ENCODE measurements at regions not wholly inside any gene's neighbourhood (a gene's known extent, or its start where the extent isn't known, plus 50 kb on each side); places are given as distances from the start of the nearest gene placed in this dataset.

DNA sequence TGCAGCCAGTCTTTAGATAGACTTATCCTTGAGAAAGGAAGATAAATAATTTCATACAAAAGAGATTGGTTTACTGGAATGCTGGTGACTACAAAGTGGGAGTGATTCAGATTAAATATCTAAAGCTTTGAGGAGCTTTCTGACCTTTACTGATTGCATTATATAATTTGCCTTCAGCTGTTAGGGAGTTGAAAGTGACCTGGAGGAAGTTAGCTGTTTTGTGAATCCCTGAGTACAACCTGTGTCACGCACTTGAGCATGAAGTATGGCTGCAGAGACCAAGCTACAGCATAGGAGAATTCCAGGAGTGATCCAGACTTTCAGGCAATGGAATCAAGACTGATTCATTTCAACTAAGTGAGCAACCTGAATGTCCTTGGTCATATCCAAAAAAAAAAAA lies 1848.3 kb upstream of the RAG2 start:
- H3K9me3 ChIP-seq (ENCODE audit: control insufficient read depth, low read length), result no peaks in the 10 kb centered on the region
- no peaks in the 10 kb centered on the region for H3K4me1 ChIP-seq (ENCODE audit: control insufficient read depth, insufficient read depth, low read length)
- H3K36me3 ChIP-seq (ENCODE audit: control insufficient read depth, insufficient read depth, low read length), result no peaks in the 10 kb centered on the region
- no peak overlapping the region for H3K27ac ChIP-seq (ENCODE audit: insufficient read depth, low read depth, low read length, poor library complexity, severe bottlenecking)
- no peak overlapping the region for H3K4me3 ChIP-seq (ENCODE audit: insufficient read depth, low read depth, low read length)
- 94 to 95% methylated on average over 1 of the region's 1 CpG for WGBS, 2 experiments
- H3K27me3 ChIP-seq (ENCODE audit: control insufficient read depth, insufficient read depth, low read length, poor library complexity, severe bottlenecking), result no peaks in the 10 kb centered on the region

DNA sequence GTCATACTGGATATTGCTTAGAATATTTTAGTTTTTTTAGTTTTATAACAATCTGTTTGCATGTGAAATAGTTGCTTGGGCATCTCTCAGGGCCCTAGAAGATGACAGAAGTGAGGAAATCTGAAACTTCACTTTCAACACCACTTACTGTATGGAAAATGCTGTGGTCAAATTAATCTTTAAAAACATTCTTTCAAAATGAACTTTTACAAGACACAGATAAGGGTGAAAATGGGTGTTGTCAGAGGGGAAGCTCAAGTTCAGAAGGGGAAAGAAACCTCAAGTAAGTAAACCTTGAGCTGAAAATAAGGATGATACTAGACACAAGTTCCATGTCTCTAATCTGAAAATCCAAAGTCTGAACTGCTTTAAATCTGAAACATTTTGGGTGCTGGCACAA lies 1840.1 kb upstream of the RAG2 start:
- Histone ChIP-seq H3K27ac (ENCODE audit: insufficient read depth, low read depth, low read length, poor library complexity, severe bottlenecking) (no peak overlapping the region), H3K36me3 (ENCODE audit: control insufficient read depth, insufficient read depth, low read length) (no peaks in the 10 kb centered on the region), H3K27me3 (ENCODE audit: control insufficient read depth, insufficient read depth, low read length, poor library complexity, severe bottlenecking) (no peaks in the 10 kb centered on the region)

DNA sequence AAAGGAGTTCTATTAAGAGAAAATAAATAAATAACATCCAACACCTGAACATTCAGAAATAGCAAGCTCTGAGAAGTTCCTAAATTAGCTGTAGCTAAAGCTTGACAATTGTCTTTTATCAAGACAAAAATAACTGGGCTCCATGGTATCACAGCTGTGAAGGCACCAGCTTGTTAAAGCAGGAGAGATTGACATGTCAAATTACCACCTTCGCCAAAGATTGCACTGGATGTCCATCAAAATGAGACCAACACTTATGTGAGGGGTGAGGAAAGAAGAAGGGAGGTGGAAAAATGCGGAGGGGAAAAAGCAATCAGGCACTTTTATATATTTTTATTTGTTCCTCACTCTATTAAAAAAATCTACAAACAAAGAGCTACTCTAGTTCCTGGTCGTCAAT lies 1827.5 kb upstream of the RAG2 start:
- WGBS, 2 experiments, result 90 to 95% methylated on average over 2 of the region's 3 CpGs

More for the DNA sequence above, 1840.1 kb upstream of the RAG2 start:
- H3K4me1 ChIP-seq (ENCODE audit: control insufficient read depth, insufficient read depth, low read length), result no peaks in the 10 kb centered on the region
- no peaks in the 10 kb centered on the region for H3K9me3 ChIP-seq (ENCODE audit: control insufficient read depth, low read length)
- H3K4me3 ChIP-seq (ENCODE audit: insufficient read depth, low read depth, low read length), result no peak overlapping the region

DNA sequence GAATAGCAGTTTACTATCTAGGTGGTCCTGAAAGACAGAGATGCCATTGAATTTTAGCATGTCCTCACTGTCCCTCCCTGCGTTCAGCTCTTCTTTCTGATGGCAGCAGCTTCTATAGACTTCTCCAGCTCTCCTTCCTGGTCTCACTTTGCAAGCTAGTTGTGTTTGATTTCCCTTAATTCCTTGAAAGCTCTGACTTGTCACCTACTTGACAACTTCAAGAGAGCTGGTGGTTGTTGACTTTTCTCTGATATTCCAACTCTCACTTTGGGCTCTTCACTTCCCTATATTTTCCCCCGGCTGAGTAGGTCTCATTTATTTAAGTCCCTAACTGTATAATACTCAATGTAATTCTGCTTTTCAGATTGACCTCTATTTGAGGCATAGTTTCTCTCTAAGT lies 1825.0 kb upstream of the RAG2 start:
- WGBS, 2 experiments, result 88 to 98% methylated on average over 1 to 2 of the region's 2 CpGs
- Histone ChIP-seq H3K27ac (ENCODE audit: insufficient read depth, low read depth, low read length, poor library complexity, severe bottlenecking) (no peak overlapping the region), H3K36me3 (ENCODE audit: control insufficient read depth, insufficient read depth, low read length) (no peaks in the 10 kb centered on the region), H3K9me3 (ENCODE audit: control insufficient read depth, low read length) (no peaks in the 10 kb centered on the region), H3K4me3 (ENCODE audit: insufficient read depth, low read depth, low read length) (no peak overlapping the region), H3K27me3 (ENCODE audit: control insufficient read depth, insufficient read depth, low read length, poor library complexity, severe bottlenecking) (no peaks in the 10 kb centered on the region), H3K4me1 (ENCODE audit: control insufficient read depth, insufficient read depth, low read length) (no peaks in the 10 kb centered on the region)

More for the DNA sequence above, 1827.5 kb upstream of the RAG2 start:
- Histone ChIP-seq H3K4me3 (ENCODE audit: insufficient read depth, low read depth, low read length) (no peak overlapping the region), H3K36me3 (ENCODE audit: control insufficient read depth, insufficient read depth, low read length) (no peaks in the 10 kb centered on the region), H3K27ac (ENCODE audit: insufficient read depth, low read depth, low read length, poor library complexity, severe bottlenecking) (no peak overlapping the region), H3K9me3 (ENCODE audit: control insufficient read depth, low read length) (no peaks in the 10 kb centered on the region), H3K27me3 (ENCODE audit: control insufficient read depth, insufficient read depth, low read length, poor library complexity, severe bottlenecking) (no peaks in the 10 kb centered on the region), H3K4me1 (ENCODE audit: control insufficient read depth, insufficient read depth, low read length) (no peaks in the 10 kb centered on the region)

DNA sequence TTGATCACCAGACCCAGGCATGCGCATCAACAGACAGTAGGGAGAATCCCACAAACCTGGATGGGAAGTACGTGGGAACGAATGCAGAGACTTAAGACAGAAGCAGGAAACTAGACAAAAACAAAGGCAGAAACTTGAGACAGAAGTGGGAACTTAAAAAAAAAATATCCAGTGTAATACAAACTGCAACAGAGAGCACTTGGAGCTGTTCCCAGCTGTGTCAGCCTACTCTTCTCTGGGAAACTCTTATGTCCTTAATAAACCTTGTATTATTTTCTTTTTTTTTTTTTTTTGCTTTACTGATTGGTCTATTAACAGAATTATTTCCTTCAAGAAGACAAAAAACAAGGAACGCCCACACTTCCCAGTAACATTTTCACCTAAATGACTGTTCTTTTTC lies 1818.1 kb upstream of the RAG2 start:
- Histone ChIP-seq H3K27ac (ENCODE audit: insufficient read depth, low read depth, low read length, poor library complexity, severe bottlenecking) (no peak overlapping the region), H3K4me1 (ENCODE audit: control insufficient read depth, insufficient read depth, low read length) (no peaks in the 10 kb centered on the region), H3K4me3 (ENCODE audit: insufficient read depth, low read depth, low read length) (no peak overlapping the region), H3K9me3 (ENCODE audit: control insufficient read depth, low read length) (no peaks in the 10 kb centered on the region), H3K36me3 (ENCODE audit: control insufficient read depth, insufficient read depth, low read length) (no peaks in the 10 kb centered on the region), H3K27me3 (ENCODE audit: control insufficient read depth, insufficient read depth, low read length, poor library complexity, severe bottlenecking) (no peaks in the 10 kb centered on the region)
- WGBS, 2 experiments, result 87 to 97% methylated on average over 4 of the region's 4 CpGs

DNA sequence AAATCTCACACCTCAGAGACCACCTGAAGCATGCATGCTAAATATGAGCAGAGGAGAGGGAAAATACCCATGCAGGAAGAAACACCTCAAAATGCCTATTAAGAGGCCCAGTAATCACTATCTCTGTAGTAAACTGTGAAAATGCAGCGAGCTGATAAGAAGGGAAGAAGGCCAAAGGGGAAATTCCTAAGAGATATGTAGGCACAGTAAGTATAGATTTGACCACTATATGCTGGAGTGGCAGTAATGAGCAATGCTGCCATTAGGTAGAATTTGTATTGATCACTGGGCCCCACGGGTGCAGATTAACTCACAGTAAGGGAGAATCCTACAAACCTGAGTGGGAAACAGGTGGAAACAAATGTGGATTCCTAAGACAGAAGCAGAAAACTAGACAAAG lies 1813.1 kb upstream of the RAG2 start:
- 89 to 94% methylated on average over 2 of the region's 2 CpGs for WGBS, 2 experiments
- Histone ChIP-seq H3K27me3 (ENCODE audit: control insufficient read depth, insufficient read depth, low read length, poor library complexity, severe bottlenecking) (no peaks in the 10 kb centered on the region), H3K36me3 (ENCODE audit: control insufficient read depth, insufficient read depth, low read length) (no peaks in the 10 kb centered on the region), H3K4me3 (ENCODE audit: insufficient read depth, low read depth, low read length) (no peak overlapping the region), H3K27ac (ENCODE audit: insufficient read depth, low read depth, low read length, poor library complexity, severe bottlenecking) (no peak overlapping the region), H3K9me3 (ENCODE audit: control insufficient read depth, low read length) (no peaks in the 10 kb centered on the region), H3K4me1 (ENCODE audit: control insufficient read depth, insufficient read depth, low read length) (no peaks in the 10 kb centered on the region)

DNA sequence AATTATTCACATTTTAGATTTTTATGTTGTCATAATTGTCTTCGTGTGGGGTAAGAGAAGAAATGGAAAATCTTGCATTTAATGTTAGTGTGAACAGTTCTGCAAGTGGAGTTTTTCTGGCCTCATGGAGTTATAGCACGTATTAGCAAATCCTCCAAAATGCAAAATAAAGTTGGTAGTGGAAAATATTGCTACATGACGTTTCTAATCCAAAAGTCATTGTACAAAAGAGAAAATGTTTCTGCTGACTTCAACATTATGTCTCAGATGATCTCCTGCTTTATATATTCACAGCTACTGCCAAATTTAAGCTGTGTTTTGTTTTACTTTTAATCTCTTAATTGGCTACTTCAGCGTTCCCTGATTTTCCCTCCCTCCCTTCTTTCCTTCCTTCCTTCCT lies 1804.0 kb upstream of the RAG2 start:
- H3K36me3 ChIP-seq (ENCODE audit: control insufficient read depth, insufficient read depth, low read length), result no peaks in the 10 kb centered on the region
- no peaks in the 10 kb centered on the region for H3K9me3 ChIP-seq (ENCODE audit: control insufficient read depth, low read length)
- no peaks in the 10 kb centered on the region for H3K4me1 ChIP-seq (ENCODE audit: control insufficient read depth, insufficient read depth, low read length)
- WGBS, 2 experiments, result 86 to 91% methylated on average over 4 of the region's 4 CpGs
- no peak overlapping the region for H3K4me3 ChIP-seq (ENCODE audit: insufficient read depth, low read depth, low read length)
- H3K27me3 ChIP-seq (ENCODE audit: control insufficient read depth, insufficient read depth, low read length, poor library complexity, severe bottlenecking), result no peaks in the 10 kb centered on the region
- no peak overlapping the region for H3K27ac ChIP-seq (ENCODE audit: insufficient read depth, low read depth, low read length, poor library complexity, severe bottlenecking)

DNA sequence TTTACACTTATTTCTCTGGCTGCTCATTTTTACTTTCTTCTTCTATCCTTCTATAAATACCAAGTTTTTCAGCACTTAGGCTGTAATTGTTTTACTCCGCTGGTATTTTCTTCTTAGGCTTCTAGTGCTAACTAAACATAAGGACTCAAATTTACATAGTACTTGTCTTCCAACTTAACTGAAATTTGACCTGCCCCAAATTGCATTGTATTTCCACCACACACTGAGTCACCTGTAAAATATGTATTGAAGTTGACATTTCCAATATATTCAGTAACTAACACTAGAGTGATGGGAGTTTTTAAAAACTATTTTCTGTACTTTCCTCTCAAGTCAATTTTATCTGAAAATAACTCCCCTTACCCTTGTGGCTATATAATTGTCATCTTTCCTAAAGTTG lies 1794.1 kb upstream of the RAG2 start:
- Histone ChIP-seq H3K36me3 (ENCODE audit: control insufficient read depth, insufficient read depth, low read length) (no peaks in the 10 kb centered on the region), H3K27ac (ENCODE audit: insufficient read depth, low read depth, low read length, poor library complexity, severe bottlenecking) (no peak overlapping the region), H3K4me3 (ENCODE audit: insufficient read depth, low read depth, low read length) (no peak overlapping the region), H3K27me3 (ENCODE audit: control insufficient read depth, insufficient read depth, low read length, poor library complexity, severe bottlenecking) (no peaks in the 10 kb centered on the region), H3K4me1 (ENCODE audit: control insufficient read depth, insufficient read depth, low read length) (no peaks in the 10 kb centered on the region), H3K9me3 (ENCODE audit: control insufficient read depth, low read length) (no peaks in the 10 kb centered on the region)
- WGBS, 2 experiments, result 79 to 90% methylated on average over 1 of the region's 1 CpG

DNA sequence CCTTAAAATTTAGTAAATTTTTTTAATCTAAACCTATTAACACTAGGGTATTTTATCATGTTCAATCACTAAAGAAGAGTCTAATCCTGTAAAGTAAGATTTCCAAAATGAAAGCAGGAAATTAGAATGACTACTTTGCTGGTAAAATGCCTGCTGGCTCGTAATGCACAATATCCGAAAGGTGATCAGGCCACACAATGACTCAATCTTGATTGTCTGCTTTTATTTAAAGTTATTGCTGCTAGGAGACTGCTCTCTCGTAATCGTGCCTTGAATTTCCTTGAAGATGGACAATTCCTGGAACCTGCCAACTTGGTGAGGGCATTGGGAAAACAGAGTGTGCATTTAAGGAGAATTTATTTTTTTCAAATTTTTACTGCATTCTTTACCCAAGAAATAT lies 1786.5 kb upstream of the RAG2 start:
- no peaks in the 10 kb centered on the region for H3K27me3 ChIP-seq (ENCODE audit: control insufficient read depth, insufficient read depth, low read length, poor library complexity, severe bottlenecking)
- 95 to 96% methylated on average over 4 of the region's 4 CpGs for WGBS, 2 experiments
- H3K4me1 ChIP-seq (ENCODE audit: control insufficient read depth, insufficient read depth, low read length), result no peaks in the 10 kb centered on the region
- no peak overlapping the region for H3K4me3 ChIP-seq (ENCODE audit: insufficient read depth, low read depth, low read length)
- no peaks in the 10 kb centered on the region for H3K9me3 ChIP-seq (ENCODE audit: control insufficient read depth, low read length)
- H3K27ac ChIP-seq (ENCODE audit: insufficient read depth, low read depth, low read length, poor library complexity, severe bottlenecking), result no peak overlapping the region
- H3K36me3 ChIP-seq (ENCODE audit: control insufficient read depth, insufficient read depth, low read length), result no peaks in the 10 kb centered on the region

DNA sequence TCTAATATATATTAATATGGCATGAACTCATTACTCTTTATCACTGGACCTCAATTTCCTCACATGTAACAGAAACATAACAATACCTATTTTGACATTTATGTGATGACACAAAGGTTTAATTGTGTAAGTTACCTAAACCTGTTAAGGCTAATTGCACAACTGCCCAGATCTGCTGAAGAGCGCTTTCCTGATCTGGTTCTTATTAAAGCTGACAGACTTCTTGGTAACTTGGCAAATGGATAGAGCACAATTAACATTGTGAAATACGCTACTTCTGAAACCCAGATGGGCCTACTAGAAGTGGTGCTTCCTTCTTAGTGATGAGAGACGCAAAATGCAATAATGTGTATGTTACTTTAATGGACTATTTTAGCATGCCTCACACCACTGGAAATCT lies 1767.2 kb upstream of the RAG2 start:
- Histone ChIP-seq H3K27me3 (ENCODE audit: control insufficient read depth, insufficient read depth, low read length, poor library complexity, severe bottlenecking) (no peaks in the 10 kb centered on the region), H3K27ac (ENCODE audit: insufficient read depth, low read depth, low read length, poor library complexity, severe bottlenecking) (no peak overlapping the region), H3K9me3 (ENCODE audit: control insufficient read depth, low read length) (no peaks in the 10 kb centered on the region), H3K4me3 (ENCODE audit: insufficient read depth, low read depth, low read length) (no peak overlapping the region), H3K36me3 (ENCODE audit: control insufficient read depth, insufficient read depth, low read length) (no peaks in the 10 kb centered on the region), H3K4me1 (ENCODE audit: control insufficient read depth, insufficient read depth, low read length) (no peaks in the 10 kb centered on the region)
- 91 to 98% methylated on average over 2 to 3 of the region's 3 CpGs for WGBS, 2 experiments

DNA sequence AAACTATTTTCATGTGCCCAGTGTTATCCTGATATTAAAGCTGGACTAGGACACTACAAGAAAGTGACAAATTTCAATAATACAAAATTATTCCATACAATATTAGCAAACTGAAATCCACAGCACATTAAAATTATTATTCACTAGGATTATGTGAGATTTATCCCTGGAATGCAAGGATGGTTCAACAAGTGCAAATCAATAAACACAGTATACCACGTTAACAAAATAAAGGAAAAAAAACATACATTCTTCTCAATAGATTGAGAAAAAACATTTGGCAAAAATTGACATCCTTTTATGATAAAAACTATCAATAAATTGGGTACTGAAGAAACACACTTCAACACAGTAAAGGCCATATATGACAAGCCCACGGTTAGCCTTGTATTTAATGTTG lies 1758.2 kb upstream of the RAG2 start:
- H3K27ac ChIP-seq (ENCODE audit: insufficient read depth, low read depth, low read length, poor library complexity, severe bottlenecking), result no peak overlapping the region
- H3K27me3 ChIP-seq (ENCODE audit: control insufficient read depth, insufficient read depth, low read length, poor library complexity, severe bottlenecking), result no peaks in the 10 kb centered on the region
- no peak overlapping the region for H3K4me3 ChIP-seq (ENCODE audit: insufficient read depth, low read depth, low read length)
- H3K4me1 ChIP-seq (ENCODE audit: control insufficient read depth, insufficient read depth, low read length), result no peaks in the 10 kb centered on the region
- H3K9me3 ChIP-seq (ENCODE audit: control insufficient read depth, low read length), result no peaks in the 10 kb centered on the region
- WGBS, 2 experiments, result 86% methylated on average over 1 of the region's 2 CpGs; no CpG with 5 or more reads in 1 of the 2 experiments
- no peaks in the 10 kb centered on the region for H3K36me3 ChIP-seq (ENCODE audit: control insufficient read depth, insufficient read depth, low read length)
